Astrocyte of the spinal cord (primary cell): ENCODE measurements at regions not wholly inside any gene's neighbourhood (a gene's known extent, or its start where the extent isn't known, plus 50 kb on each side); places are given as distances from the start of the nearest gene placed in this dataset.

Experiments used
- DNase-seq: peaks from one replicate; pipeline ENCODE4 v3.0.0; 2011; ENCODE audit warnings: low read depth, low spot score
- H3K4me3 ChIP-seq: 2 replicates; pipeline ENCODE4 v1.5.1; 2011; ENCODE audit warnings: low read depth, mild to moderate bottlenecking, low read length, moderate library complexity
- in situ Hi-C: cut with HindIII; loops from 2 replicates; pipeline ENCODE4 v1.10.0; 2017; ENCODE audit warnings: low sequenced_read_pairs
- TF ChIP-seq, protein P1 (sequence below): IDR thresholded peaks from 2 replicates; pipeline ENCODE4 v1.5.1; 2012; ENCODE audit warnings: low read depth, mild to moderate bottlenecking, low read length, inconsistent platforms

GRCh38 chr15:95918525-95918924 is 412.0 kb upstream of the NR2F2 start:
- TF ChIP-seq, protein P1, sequence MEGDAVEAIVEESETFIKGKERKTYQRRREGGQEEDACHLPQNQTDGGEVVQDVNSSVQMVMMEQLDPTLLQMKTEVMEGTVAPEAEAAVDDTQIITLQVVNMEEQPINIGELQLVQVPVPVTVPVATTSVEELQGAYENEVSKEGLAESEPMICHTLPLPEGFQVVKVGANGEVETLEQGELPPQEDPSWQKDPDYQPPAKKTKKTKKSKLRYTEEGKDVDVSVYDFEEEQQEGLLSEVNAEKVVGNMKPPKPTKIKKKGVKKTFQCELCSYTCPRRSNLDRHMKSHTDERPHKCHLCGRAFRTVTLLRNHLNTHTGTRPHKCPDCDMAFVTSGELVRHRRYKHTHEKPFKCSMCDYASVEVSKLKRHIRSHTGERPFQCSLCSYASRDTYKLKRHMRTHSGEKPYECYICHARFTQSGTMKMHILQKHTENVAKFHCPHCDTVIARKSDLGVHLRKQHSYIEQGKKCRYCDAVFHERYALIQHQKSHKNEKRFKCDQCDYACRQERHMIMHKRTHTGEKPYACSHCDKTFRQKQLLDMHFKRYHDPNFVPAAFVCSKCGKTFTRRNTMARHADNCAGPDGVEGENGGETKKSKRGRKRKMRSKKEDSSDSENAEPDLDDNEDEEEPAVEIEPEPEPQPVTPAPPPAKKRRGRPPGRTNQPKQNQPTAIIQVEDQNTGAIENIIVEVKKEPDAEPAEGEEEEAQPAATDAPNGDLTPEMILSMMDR: no peak
- no peak for DNase-seq
- H3K4me3 ChIP-seq: no peak overlapping the region
- in situ Hi-C loops: no loop called here

DNA sequence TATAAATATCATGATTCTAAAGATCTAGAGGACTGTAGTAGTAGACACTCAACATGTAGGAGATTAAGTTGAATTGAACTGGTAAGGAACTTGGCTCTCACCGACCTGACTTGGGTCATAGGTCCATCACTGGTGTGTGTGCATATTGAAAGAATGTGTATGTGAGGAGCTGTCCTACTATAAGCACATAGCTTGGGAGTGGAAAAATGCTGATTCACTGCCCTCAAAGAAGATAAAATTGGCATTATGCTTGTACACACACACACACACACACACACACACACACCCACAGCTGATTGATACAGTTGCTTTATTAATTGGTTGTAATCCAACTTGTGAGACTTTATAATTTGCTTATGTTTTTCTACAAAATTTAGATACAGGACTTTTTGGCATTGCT is 411.0 kb upstream of the NR2F2 start:
- no peak overlapping the region for H3K4me3 ChIP-seq
- TF ChIP-seq, protein P1: no peak
- DNase-seq: no peak
- in situ Hi-C loops: no loop called here

DNA sequence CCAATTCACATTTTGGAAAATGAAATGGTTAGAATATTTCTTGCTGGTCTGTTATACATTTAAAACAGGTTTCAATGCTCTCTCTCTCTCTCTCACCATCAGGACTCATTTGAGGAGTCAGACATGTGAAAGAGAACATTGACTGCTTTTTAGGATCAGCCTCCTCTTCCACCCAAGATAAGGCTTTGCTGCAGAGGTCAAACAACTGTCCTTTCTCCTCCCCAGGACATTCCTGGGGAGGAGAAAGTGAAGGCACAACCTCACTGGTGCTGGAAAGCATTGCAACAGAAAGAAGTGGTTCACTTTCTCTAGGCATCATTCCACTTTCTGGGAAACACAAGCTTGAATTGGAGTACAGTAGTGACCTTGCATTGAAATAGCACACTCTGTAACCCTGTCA is 409.1 kb upstream of the NR2F2 start:
- in situ Hi-C loops: no loop called here
- TF ChIP-seq, protein P1: no peak
- no peak overlapping the region for H3K4me3 ChIP-seq
- no peak for DNase-seq

DNA sequence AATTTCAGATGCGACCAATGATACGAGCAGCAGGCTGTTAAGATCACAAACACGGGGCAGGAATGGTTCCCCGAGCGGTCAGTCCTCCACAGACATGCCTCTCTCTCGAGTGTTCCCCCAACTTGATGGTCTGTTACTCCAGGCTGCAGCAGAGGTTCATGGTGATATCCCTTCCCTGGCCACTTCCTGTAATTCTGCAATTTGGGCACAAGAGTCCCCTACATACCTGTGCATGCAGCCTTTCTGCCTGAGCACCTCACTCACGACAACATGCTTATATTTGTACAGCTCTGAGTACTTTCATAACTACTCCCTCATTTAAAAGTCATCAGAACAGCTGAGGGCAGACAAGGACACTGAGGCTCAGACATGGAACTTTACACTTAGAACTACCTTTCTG is 408.1 kb upstream of the NR2F2 start:
- DNase-seq: no peak
- in situ Hi-C loops: no loop called here
- TF ChIP-seq, protein P1: no peak
- H3K4me3 ChIP-seq: no peak overlapping the region

DNA sequence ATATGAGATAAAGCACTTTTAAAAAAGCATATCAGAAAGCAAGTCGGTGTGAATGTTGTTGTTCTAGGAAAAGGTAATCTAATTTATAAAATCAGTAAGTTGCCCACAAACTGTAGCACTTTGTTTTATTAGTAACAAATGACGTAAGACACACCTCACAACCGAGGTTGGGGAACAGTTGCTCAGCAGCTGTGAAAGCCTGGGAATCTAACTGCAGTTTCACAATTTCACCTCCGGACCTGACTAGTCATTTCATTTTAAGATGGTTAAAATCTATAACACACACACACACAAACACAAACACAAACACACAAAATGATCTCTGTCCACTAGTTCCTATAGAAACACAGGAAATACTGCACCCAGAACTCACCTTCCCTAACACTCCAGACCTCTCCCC is 406.7 kb upstream of the NR2F2 start:
- TF ChIP-seq, protein P1: no peak

GRCh38 chr15:95928822-95929221 is 401.7 kb upstream of the NR2F2 start:
- in situ Hi-C loops: no loop called here
- TF ChIP-seq, protein P1: no peak
- H3K4me3 ChIP-seq: no peak overlapping the region

More for the DNA sequence above, 406.7 kb upstream of the NR2F2 start:
- in situ Hi-C loops: no loop called here
- H3K4me3 ChIP-seq: no peak overlapping the region
- no peak for DNase-seq

More at GRCh38 chr15:95928822-95929221, 401.7 kb upstream of the NR2F2 start:
- DNase-seq: no peak
